SK-N-DZ (cell line): ENCODE measurements at regions not wholly inside any gene's neighbourhood (a gene's known extent, or its start where the extent isn't known, plus 50 kb on each side); places are given as distances from the start of the nearest gene placed in this dataset.

Experiments
- DNase-seq: peaks from one replicate; pipeline ENCODE4 v3.0.0-alpha.2; 2015; ENCODE audit warnings: low spot score

- DNase-seq, result no peak
Observed at GRCh38 chr19:28244966-28245365, 968.0 kb downstream of the UQCRFS1 start.

GRCh38 chr19:28242317-28242927, 970.5 kb downstream of the UQCRFS1 start:
- peak; percentile 2 for DNase-seq

- no peak for DNase-seq
Observed at GRCh38 chr19:28239270-28239669, 973.7 kb downstream of the UQCRFS1 start.

- DNase-seq, result no peak
Observed at GRCh38 chr19:28238270-28238820, 974.6 kb downstream of the UQCRFS1 start.

GRCh38 chr19:28235606-28236125, 977.3 kb downstream of the UQCRFS1 start:
- DNase-seq, result no peak

GRCh38 chr19:28234637-28235036, 978.3 kb downstream of the UQCRFS1 start:
- no peak for DNase-seq

GRCh38 chr19:28228854-28229253, 984.1 kb downstream of the UQCRFS1 start:
- DNase-seq, result no peak

GRCh38 chr19:28224441-28224840, 988.5 kb downstream of the UQCRFS1 start:
- no peak for DNase-seq

GRCh38 chr19:28221736-28222135, 991.2 kb downstream of the UQCRFS1 start:
- DNase-seq, result no peak

- no peak for DNase-seq
Observed at GRCh38 chr19:28218728-28219127, 994.2 kb downstream of the UQCRFS1 start.

GRCh38 chr19:28217022-28217421, 995.9 kb downstream of the UQCRFS1 start:
- no peak for DNase-seq

GRCh38 chr19:28213470-28214082, 999.4 kb downstream of the UQCRFS1 start:
- DNase-seq, result no peak

GRCh38 chr19:28210886-28211285, 1002.1 kb downstream of the UQCRFS1 start:
- no peak for DNase-seq

- DNase-seq, result no peak
Observed at GRCh38 chr19:28208745-28209144, 1004.2 kb downstream of the UQCRFS1 start.

- no peak for DNase-seq
Observed at GRCh38 chr19:28207244-28207643, 1005.7 kb downstream of the UQCRFS1 start.

- no peak for DNase-seq
Observed at GRCh38 chr19:28201462-28201943, 1011.4 kb downstream of the UQCRFS1 start.

- DNase-seq, result no peak
Observed at GRCh38 chr19:28199323-28199722, 1013.6 kb downstream of the UQCRFS1 start.

GRCh38 chr19:28196961-28197360, 1016.0 kb downstream of the UQCRFS1 start:
- DNase-seq, result no peak

- DNase-seq, result no peak
Observed at GRCh38 chr19:28196101-28196500, 1016.9 kb downstream of the UQCRFS1 start.

GRCh38 chr19:28185646-28186045, 1027.3 kb downstream of the UQCRFS1 start:
- no peak for DNase-seq

- DNase-seq, result no peak
Observed at GRCh38 chr19:28184997-28185396, 1028.0 kb downstream of the UQCRFS1 start.

- DNase-seq, result no peak
Observed at GRCh38 chr19:28176193-28176592, 1036.8 kb downstream of the UQCRFS1 start.

GRCh38 chr19:28171983-28172382, 1041.0 kb downstream of the UQCRFS1 start:
- no peak for DNase-seq
